AG04450 (cell line): ENCODE measurements at regions not wholly inside any gene's neighbourhood (a gene's known extent, or its start where the extent isn't known, plus 50 kb on each side); places are given as distances from the start of the nearest gene placed in this dataset.

Experiments used
- CTCF ChIA-PET: fragments of 300-600, 350-600 bp; formaldehyde crosslinking; extraction: SDS; loops from one replicate; lab custom pipeline; 2022; ENCODE audit warnings: antibody characterized with exemption, inconsistent platforms; lab: Charles Lee
- POLR2A ChIA-PET: fragments of 350-600 bp; formaldehyde crosslinking; extraction: SDS; loops from one replicate; lab custom pipeline; 2021; ENCODE audit warnings: antibody characterized with exemption, inconsistent platforms; lab: Yijun Ruan, JAX
- DNase-seq: peaks from one replicate; pipeline ENCODE4 v3.0.0-alpha.2; 2011; ENCODE audit warnings: low read depth, low spot score
- H3K27ac ChIP-seq: one replicate; pipeline ENCODE4 v1.5.1; 2012; ENCODE audit warnings: low read depth, low read length, control low read depth
- H3K27me3 ChIP-seq: one replicate; pipeline ENCODE4 v1.6.0; 2012; ENCODE audit warnings: low read length; ENCODE audit not compliant: control insufficient read depth, insufficient read depth
- H3K4me3 ChIP-seq: 2 replicates; pipeline ENCODE4 v1.5.1; 2011; ENCODE audit warnings: mild to moderate bottlenecking, low read depth, low read length, control low read depth
- H3K9me3 ChIP-seq: 2 replicates; pipeline ENCODE4 v1.5.1; 2012; ENCODE audit warnings: low read length; ENCODE audit not compliant: control insufficient read depth, insufficient read depth
- TF ChIP-seq, protein P1 (sequence below): IDR thresholded peaks from 2 replicates; pipeline ENCODE4 v1.5.1; 2011; ENCODE audit warnings: low read depth, low read length, control low read depth, inconsistent platforms

DNA sequence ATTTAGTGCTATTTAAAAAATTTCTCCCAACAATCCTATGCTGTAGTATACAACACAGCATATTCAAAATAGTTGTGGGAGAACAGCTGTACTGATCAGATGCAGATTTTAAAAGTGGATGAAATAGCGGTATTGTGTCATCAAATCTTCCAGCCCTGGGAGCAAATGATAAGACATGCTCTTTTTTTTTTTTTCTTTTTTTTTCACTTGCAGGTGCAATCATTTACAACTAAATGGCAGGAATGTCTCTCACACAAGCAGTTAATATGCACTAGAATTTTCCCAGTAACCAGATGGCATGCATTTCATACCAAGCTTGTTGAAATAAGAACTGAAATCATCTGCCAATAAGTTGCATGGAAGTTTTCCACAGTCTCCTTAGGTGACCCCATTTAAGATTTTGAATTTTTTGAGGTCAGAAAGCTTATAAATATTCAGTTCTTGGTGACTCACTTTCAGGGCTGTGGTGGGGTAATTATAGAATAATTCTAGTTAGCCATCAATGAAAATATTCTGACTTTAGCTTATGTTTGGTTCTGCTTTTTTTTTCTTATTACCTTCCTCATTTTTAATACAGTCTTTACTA lies 623.9 kb upstream of the NR5A2 start:
- CTCF ChIA-PET = interaction anchor here (0.7 to 1.6 kb wide), 3 partner anchors 19 to 303 kb away, joined by 3 to 4 read pairs (median 4); no protein-coding TSS in a partner anchor
- no peaks in the 10 kb centered on the region for H3K9me3 ChIP-seq
- no peaks in the 10 kb centered on the region for H3K27me3 ChIP-seq
- POLR2A ChIA-PET = interaction anchor here (0.5 to 0.7 kb wide), 2 partner anchors 131 to 466 kb away, joined by 3 read pairs; no protein-coding TSS in a partner anchor
- TF ChIP-seq, protein P1, sequence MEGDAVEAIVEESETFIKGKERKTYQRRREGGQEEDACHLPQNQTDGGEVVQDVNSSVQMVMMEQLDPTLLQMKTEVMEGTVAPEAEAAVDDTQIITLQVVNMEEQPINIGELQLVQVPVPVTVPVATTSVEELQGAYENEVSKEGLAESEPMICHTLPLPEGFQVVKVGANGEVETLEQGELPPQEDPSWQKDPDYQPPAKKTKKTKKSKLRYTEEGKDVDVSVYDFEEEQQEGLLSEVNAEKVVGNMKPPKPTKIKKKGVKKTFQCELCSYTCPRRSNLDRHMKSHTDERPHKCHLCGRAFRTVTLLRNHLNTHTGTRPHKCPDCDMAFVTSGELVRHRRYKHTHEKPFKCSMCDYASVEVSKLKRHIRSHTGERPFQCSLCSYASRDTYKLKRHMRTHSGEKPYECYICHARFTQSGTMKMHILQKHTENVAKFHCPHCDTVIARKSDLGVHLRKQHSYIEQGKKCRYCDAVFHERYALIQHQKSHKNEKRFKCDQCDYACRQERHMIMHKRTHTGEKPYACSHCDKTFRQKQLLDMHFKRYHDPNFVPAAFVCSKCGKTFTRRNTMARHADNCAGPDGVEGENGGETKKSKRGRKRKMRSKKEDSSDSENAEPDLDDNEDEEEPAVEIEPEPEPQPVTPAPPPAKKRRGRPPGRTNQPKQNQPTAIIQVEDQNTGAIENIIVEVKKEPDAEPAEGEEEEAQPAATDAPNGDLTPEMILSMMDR = no peak
- H3K27ac ChIP-seq = no peak overlapping the region
- no peak overlapping the region for H3K4me3 ChIP-seq
- peak; percentile 58 for DNase-seq

DNA sequence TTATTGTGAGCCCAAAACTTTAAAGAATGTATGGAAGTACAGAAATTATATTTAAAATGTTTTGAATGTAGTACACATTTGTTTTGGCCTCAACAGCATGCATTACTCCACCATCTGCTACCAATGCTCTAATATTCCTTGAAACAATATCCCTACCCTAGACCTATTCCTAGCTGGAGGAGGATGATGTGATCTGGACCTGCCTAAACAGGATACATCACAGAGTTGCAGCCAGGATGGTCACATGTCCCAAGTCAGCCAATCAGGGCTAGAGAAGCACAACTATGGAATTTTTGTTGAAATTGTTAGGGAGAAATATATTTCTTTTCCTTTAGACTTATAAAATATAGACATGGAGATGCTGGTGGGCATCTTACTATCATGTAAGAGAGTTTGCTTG lies 623.3 kb upstream of the NR5A2 start:
- DNase-seq = peak; percentile 7

DNA sequence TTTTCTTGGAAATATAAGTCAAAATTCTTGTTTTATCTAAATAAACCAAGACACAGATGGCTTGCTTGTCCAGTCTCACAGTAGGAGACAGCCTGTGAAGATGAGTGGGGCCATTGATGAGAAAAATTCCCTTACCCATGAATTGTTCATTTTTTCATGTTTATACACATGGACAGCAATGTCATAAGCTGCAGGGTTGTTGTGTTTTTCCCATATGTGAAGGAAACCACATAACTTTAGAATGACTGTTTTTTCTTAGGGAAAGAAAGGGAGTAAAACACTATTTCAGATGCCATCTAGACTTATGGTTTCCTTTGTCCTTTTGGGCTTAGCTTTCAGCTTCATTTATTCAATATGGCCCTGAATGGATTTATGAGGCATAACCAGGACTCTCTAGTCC lies 622.5 kb upstream of the NR5A2 start:
- CTCF ChIA-PET = no interaction called here
- no peak overlapping the region for H3K27ac ChIP-seq
- peak; percentile 7 for DNase-seq

More for the DNA sequence above, 623.3 kb upstream of the NR5A2 start:
- TF ChIP-seq, protein P1 = no peak
- no peak overlapping the region for H3K27ac ChIP-seq
- CTCF ChIA-PET = interaction anchor here (0.7 kb wide), 1 partner anchor 303 kb away, joined by 3 read pairs; no protein-coding TSS in a partner anchor
- no peak overlapping the region for H3K4me3 ChIP-seq
- POLR2A ChIA-PET = no interaction called here
- no peaks in the 10 kb centered on the region for H3K9me3 ChIP-seq
- no peaks in the 10 kb centered on the region for H3K27me3 ChIP-seq

DNA sequence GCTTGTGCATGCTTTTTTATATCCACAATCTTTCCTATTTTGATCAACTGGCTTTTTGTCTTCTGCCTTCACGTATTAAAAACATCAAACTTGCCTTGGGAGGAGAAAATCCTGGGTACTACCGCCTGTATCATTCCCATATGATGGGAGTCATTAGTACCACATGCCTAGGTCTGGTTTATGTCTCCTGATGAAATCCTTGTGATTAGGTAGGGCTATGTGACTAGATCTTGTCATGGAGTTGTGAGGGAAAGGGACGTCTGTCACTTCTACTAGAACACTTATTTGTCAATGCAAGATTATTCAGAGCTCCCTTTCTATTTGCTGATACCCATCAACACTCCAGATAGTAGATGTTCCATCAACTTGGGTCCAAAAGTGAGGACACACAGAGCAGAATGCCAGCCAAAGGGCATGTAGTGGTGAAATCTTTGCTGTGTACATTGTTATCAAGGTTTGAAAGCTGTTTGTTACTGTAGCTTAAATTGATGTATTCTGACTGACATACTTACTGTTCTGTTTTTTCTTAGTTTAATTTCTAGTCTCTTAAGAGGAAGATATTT lies 621.8 kb upstream of the NR5A2 start:
- H3K27ac ChIP-seq = no peak overlapping the region
- CTCF ChIA-PET = no interaction called here

More for the DNA sequence above, 622.5 kb upstream of the NR5A2 start:
- Histone ChIP-seq H3K27me3 (no peaks in the 10 kb centered on the region), H3K4me3 (no peak overlapping the region), H3K9me3 (no peaks in the 10 kb centered on the region)
- TF ChIP-seq, protein P1 = no peak
- POLR2A ChIA-PET = no interaction called here

DNA sequence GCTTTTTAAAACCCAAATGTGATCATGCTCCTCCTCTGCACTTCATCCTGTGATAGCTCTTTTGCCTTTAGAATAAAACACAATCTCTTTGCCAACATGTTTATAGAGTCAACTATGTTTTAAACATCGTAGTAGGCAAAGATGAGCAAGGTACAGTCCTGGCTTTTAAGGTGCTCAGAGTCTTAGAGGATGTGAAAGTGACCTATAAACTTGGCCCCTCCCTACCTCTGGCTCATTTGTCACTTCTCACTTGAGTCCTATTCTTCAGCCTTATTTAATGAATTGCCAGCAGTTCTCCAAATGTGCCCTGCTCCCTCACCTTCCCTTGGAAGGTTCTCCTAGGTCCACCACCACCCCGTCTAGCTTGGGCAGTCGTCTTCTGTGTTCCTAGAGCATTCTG lies 617.0 kb upstream of the NR5A2 start:
- CTCF ChIA-PET = no interaction called here

More for the DNA sequence above, 621.8 kb upstream of the NR5A2 start:
- POLR2A ChIA-PET = no interaction called here
- TF ChIP-seq, protein P1 = no peak
- DNase-seq = no peak
- no peak overlapping the region for H3K4me3 ChIP-seq
- no peaks in the 10 kb centered on the region for H3K9me3 ChIP-seq
- H3K27me3 ChIP-seq = no peaks in the 10 kb centered on the region

More for the DNA sequence above, 617.0 kb upstream of the NR5A2 start:
- H3K4me3 ChIP-seq = no peak overlapping the region
- H3K27ac ChIP-seq = no peak overlapping the region
- no peaks in the 10 kb centered on the region for H3K9me3 ChIP-seq
- no peaks in the 10 kb centered on the region for H3K27me3 ChIP-seq
- no peak for DNase-seq
- TF ChIP-seq, protein P1 = no peak
- POLR2A ChIA-PET = no interaction called here
